Pulmonary artery endothelial cell (primary cell): ENCODE measurements at regions not wholly inside any gene's neighbourhood (a gene's known extent, or its start where the extent isn't known, plus 50 kb on each side); places are given as distances from the start of the nearest gene placed in this dataset.

Experiments
- DNase-seq: peaks from one replicate; pipeline ENCODE4 v3.0.0-alpha.2; 2011; ENCODE audit warnings: low read depth, low spot score

DNA sequence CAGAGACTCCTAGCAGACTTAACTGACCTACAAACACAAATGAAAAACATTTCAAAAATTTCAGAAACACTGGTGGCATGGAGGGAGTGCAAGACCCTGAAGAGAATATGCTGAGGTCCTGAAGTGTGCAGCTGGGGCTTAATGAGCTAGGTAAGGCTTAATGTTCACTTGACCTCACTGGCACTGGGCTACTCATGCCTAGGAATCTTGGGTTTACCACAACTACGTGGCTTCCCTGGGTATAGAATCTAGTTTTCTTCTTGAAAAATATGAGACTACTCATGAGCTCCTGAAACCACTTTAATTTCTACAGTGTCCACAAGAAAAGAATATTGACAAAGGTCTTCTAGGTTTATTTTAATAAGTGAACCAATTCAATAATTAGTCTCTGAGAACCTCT, 139.8 kb downstream of the HNMT start:
- no peak for DNase-seq

DNA sequence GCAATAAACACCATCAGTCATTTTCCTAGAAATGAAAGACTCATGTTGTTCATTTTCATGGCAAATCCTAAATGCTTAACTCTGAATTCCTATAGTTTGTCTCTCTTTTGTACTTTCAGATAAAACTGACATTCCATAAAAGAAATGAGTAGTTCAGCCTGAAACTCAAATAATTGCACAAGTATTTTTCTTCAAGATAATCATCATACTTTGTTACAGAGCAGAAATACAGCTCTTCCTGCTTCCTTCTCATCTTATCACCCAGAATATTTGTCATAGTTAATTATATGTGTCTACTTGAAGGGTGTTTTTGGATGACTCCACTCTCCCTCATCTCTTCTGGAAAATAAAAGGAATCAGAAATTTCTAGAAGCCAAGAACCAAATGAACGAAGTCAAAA, 141.1 kb downstream of the HNMT start:
- DNase-seq = no peak

DNA sequence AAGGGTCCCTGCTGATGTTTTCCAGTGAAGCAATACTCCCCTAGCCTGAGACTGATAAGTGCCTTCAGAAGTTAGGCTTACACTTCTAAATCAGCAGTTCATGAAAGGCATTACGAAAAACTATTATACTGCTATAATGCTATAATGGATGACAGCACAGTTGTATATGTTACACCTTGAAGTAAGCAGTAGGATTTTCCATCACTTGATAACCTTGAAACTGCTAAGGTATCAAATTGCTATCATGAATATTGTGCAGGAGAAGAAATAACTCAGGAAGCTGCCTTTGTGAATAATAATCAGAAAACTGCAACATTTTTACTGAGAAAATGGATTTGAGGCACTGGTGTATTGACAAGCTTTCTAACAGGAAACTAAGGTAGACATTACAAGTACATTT, 142.3 kb downstream of the HNMT start:
- no peak for DNase-seq

DNA sequence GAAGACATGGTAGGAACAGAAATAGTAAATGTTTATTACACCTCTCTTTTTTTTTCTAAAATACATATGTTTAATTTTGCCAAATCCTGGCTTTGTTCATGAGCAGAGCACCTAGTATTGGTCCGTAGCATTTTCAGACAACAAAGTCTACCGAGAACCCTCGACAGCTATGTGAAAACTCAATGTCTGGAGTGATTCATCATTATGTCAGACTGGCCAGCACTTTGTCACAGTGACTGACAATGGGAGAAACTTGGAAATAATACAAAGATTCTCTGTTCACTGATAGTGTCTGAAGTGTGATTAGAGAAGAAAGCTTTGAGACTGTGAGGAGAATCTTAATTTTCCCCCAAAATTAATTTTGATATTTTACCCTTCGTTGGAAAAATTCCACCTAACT, 143.0 kb downstream of the HNMT start:
- no peak for DNase-seq

DNA sequence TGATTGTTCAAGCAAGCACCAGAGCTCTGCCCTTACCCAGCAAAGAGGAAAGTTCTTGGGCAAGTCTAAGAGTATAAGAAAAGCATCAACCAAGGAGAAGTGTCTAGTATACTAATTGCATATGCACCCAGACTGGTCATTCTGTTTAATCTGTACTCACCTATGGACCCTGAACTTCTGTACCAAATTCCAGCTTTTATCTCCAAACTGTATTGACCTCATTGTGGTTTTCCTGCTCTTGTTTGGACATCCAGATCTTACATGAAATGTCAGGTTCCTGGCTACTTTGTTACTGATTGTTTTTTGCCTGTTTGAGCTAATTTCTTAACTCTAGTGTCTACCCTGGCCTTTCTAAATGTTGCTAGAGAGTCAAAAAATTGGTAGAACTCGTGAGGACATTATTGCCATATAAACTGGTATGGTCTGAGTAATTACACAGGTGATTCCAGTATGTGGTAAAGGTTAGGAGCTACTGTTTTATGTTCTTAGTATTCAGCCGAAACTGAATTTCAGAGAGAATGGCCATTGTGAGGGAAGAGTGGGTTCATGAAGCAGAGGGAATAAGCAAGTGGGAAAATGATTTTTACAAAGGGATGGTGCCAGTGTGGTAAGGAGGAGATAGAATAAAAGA, 146.3 kb downstream of the HNMT start:
- no peak for DNase-seq

DNA sequence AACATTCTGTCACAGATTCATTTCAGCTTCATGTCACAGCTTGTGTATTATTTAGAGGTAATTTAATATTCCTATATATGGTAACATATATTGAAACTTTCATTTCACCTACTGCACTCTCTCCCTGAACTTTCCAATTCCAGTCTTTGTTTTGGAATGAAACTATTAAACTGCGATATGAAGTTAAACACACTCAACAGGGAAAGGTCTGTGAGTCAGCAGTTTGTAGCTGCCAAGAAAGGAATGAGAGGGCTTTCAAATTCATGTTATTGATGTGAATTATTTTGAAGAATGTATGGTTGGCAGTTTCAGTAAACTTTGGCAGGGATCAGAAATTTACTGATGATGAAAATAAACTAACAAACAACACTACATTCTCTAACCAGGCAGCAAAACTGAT, 148.3 kb downstream of the HNMT start:
- DNase-seq = no peak

DNA sequence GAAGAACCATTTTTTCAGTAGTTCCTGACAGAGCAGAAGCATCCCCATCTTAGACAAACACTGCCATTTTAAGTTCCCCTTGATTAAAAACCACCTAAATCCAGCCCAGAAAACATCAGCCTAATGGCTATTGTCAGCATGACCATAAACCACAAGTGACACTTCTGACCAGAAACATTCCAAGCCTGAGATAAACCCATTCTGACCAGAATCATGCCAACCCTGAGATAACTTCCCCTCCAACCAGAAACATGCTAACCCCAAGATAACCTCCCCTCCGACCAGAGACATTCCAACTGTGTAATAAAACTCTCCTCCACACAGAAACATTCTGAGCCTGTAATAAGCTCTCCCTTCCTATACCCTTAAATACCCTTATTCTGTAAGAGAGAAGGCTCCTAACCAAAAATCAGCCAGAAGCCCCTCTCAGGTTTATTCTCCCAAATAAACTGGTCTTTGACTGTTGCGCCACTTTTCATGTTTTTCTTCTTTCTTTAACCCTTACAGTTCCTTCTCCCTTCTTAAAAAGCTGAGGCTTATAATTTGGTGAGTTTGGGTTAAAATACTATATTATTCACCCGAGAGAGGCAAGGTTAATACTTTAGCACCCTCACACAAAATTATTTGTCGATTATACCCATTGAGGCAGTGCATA, 149.7 kb downstream of the HNMT start:
- no peak for DNase-seq

DNA sequence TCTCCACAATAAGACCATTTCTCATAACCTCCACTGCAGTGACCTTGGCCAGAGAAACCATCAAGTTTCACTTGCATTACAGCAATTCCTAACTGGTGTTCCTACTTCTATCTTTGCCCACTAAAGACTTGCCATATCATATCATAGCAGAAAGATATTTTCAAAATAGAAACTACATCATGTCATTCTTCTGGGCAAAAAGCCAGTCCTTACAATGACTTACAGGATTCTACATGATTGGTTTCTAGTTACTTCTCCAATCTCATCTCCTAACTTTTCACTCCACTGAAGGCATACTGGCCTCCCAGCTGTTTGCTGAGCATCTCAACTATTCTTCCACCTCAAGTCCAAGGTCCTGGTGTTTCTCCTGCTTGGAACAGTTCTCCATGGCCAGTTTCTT, 151.4 kb downstream of the HNMT start:
- DNase-seq = no peak

DNA sequence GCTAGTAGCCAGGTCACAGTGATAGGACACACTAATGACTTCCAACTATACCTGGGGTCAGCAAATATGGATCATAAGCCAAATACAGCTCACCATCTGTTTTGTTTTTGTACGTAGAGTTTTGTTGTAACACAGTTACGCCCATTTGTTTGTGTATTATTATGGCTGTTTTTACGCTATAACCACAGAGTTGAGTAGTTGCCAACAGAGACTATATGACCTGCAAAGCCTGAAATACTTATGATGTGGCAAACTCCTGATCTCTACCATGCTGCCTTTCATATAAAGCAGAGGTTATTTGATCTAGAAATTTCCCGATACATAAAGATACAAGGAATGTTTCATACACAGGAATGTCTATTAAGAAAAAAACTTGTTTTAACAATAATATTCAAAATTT, 152.2 kb downstream of the HNMT start:
- no peak for DNase-seq

DNA sequence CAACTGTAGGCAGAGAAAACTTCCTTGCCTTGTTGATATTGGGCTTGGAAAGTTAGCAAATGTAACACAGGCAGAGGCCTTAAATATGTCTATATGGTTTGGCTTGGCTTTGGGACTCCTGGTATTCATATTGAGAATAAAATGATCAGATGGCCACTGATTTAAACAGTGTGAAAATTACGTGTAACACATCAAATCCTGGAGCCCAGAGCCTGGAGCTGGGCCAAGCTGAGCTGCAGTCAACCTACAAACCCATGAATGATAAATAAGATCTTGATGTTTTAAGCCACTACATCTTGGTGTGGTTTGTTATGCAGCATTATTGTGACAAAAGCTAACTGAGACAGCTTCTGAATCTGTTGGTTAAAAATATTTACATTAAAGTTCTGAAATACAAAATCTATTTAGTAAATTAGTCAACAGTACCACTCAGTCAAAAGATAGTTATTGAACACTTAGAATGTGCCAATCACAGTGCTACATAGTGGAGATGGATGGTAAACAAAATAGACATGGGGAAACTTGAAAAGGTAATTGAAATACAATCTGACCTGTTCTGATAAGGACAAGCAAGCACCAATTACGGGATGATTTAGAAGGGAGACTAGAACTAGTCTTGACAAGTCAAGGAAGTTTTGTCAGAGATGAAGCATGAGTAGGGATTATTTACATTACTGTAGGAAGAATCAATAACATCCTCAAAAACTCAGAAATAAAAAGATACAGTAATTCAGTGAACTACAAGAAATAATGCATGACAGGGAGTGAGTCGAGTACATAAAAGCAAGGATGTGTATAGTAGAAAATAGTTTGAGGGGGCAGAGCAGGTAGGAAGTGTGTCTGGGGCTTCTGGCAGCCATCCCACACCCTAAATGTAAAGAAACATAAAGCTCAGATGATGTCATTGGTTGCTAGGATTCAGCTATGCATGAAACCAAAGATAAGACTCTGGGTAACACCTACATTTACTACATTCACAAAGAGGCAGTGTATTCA, 157.7 kb downstream of the HNMT start:
- DNase-seq = no peak

DNA sequence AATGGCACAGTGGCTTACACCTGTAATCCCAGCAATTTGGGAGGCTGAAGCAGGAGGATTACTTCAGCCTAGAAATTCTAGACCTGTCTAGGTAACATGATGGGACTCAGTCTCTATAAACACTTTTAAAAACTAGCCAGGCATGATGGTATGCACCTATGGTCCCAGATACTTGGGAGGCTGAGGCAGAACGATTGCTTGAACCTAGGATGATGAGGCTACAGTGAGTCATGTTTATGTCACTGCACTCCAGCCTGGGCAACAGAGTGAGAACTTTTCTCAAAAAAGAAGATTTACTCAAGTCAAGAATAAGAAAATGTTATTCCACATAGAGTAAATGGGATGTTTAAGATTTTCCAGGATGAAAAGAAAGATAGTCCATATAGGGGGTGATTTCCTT, 158.6 kb downstream of the HNMT start:
- DNase-seq = no peak

DNA sequence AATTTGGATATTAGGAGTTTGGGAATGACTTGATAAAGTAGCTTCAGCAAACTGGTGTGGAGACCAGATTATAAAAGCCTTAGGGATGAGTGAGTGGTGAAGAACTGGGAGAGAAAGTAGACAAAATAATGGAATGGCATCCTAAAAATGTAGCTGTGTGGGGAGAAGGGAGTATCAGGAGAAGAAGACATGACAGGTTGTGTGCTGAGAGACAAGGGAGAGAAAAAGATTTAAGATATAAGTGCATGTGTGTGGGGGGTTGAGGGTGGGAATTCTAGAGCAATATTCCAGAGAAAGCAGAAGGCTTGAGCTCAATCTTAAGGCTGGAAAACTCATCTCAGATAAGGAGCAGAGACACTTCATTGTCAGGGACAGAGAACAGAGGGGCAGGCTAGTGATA, 159.5 kb downstream of the HNMT start:
- DNase-seq = no peak

DNA sequence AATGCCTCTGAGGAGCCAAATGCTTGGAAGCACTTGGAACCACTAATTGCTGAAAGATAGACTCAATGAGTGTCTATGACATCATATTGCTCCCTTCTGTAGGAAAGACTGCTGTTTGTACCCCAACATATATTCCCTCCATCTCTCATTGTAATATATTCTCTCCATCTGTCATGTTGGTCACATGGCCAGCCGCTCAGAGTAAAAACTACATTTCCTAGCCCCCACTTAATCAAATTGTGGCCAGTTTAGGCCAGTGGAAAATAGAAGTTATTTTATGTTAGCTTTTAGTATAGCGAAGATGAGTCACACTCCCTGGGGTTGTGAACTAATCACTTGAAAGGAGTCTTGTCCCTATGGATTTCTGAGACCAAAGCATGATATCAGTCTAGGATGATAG, 160.2 kb downstream of the HNMT start:
- no peak for DNase-seq

DNA sequence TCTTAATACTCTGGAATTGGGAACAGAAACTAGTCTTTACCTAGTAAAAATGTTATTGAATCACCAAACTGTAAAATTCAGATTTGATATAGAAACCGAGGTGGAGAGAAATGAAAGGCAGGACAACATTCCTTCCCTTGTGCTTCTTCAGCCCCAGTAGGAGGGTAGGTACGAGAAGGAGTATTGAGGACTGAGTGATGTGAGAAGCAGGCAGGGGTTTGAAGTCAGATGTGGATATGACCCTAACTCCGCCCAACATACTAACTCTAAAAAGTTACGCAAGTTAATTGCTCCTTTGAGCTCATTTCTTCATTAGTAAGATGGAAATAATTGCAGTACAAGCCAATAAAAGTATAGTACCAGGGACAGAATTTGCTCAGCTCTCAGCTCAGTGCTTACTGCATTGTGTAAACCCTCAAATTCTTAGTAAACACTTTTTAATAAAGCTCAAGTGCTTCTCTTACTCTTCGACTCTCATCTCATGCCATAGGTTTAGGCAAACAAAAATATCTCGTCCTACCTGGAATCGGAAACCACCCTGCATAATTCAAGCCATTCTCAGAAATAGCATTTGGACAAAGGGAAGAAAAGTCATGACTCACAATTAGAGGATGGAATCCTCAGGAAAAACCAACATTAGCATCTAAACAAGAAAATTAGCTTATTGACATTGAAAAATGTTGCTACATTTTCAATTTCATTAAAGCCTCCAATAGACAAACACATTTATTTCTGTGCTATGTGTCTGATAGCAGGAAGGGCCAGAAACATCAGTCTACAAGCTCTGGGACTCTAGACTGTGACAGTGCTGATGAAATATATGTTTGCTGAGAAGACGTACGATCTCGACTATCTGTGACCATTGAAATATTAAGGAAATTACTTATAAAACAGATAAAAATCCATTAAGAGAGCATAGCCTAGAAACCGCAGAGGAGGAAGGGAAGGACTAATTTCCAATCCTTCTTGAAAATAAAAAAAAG, 161.3 kb downstream of the HNMT start:
- DNase-seq = no peak

DNA sequence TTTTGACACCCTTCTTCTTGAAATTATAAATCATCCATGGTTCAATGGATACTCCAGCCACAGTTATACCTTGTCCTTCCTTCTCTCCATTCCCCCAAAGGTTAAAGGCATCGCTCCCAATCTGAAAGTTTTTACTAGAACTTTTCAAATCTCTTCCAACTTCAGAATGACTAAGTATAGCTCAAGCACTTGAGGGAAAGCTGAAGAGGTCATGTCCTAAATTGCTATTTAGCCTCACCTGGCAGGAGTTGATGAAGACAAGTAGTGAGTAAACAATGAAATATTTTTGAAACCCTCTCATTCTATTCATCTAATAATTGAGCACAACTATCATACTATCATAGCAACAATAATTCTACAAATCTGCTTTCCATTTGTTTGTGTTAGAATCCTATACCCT, 167.8 kb downstream of the HNMT start:
- DNase-seq = no peak

DNA sequence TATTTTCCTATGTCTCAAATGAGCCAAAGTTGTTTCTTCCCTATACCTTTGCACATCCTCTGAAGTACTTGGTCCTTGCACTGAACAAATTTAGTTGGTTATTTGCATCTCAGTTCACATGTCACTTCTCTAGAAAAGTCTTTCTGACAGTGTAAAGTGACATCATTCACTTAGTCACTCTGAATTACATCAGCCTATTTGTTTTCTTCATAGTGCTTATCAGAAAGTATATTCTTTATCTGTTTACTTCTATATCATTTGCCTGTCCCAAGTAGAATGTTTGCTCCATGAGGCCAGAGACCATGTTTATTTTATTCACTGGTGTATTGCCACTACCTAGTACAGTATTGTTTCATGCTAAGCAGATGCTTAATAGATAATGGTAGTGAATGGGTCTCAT, 173.7 kb downstream of the HNMT start:
- DNase-seq = no peak

DNA sequence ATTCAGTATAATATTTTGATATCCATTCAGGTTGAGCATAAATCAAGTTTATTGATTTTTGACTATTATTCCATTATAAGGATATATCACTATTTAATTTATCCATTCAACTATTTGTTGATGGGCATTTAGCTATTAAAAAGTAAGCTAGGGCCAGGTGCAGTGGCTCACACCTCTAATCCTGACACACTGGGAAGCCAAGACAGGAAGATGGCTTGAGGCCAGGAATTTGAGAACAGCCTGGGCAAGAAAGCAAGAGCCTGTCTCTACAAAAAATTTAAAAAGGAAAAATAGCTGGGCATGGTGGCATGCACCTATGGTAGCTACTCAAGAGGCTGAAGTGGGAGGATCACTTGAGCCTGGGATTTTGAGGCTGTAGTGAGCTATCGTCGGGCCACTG, 183.5 kb downstream of the HNMT start:
- DNase-seq = no peak

DNA sequence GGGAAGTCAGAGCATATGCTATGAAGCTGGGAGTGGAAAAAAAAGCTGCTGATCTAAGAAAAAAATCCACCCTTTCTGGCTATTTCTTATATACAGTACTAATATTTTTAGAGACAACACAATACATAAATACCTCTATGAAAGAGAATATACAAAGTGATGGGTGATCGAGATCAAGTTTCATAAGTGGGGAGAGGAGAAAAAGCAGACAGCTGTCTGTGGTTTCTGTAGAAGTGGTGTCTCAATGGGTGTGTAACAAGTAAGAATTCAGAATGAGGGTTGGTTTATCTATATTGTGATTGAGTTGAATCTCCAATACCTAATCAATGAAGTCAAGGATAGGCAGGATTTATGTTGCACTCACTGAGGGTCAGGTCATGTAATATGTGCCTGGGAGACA, 191.0 kb downstream of the HNMT start:
- no peak for DNase-seq

DNA sequence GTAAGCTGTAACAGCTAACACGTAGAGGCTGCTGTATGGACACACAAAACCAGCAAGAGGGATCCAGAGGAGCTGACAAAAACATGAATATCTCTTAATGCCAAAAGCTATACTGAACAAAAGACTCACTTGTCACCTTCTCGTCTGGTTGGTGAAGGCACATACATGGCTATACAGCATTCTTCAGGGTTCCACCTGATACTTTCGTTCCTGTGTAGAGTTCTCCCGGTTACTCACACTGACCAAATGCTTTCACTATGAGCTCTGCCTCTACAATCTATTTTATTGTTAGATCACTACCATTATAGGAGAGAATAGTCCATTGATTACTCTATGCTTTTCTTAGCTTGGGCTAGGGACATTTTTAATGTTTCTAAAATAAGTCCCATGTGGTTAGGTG, 193.1 kb downstream of the HNMT start:
- DNase-seq = no peak

DNA sequence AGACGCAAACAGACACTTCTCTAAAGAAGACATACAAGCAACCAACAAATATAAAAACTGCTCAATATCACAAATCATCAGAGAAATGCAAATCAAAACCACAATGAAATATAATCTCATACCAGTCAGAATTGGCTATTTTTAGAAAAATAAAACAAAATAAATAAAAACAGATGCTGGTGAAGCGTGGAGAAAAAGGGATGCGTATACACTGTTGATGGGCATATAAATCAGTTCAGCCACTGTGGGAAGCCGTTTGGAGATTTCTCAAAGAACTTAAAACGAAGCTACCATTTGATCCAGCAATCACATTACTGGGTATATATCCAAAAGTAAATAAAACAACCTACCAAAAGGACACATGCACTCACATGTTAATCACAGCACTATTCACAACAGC, 206.2 kb downstream of the HNMT start:
- no peak for DNase-seq

DNA sequence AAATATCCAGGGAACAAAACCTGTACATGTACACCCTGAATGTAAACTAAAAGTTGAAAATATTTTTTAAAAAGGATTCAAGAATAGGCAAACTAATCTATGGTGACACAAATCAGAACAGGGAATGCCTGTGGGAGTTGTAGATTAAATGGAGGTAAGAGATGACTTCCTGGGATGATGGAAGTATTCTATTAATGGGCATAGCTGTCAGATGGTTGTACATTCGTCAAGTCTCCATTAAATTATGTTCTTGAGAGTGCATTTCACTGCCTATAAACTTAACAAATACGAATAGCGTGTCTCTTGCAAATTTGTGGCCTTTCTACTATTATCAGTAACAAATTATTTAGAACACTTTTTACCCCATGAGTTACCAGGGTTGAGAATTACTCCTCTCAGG, 207.0 kb downstream of the HNMT start:
- no peak for DNase-seq
